Neural cell (in vitro differentiated cells): ENCODE measurements at regions not wholly inside any gene's neighbourhood (a gene's known extent, or its start where the extent isn't known, plus 50 kb on each side); places are given as distances from the start of the nearest gene placed in this dataset.

Source experiments
- CTCF ChIP-seq: fragments of 450-650 bp; IDR thresholded peaks from 2 replicates; pipeline ENCODE4 v1.5.1; 2014; ENCODE audit warnings: antibody characterized with exemption, mild to moderate bottlenecking, moderate library complexity; ENCODE audit not compliant: poor library complexity, severe bottlenecking
- RAD21 ChIP-seq: fragments of 450-650 bp; conservative IDR thresholded peaks from 2 replicates; pipeline ENCODE4 v1.6.1; 2014; ENCODE audit warnings: antibody characterized with exemption, mild to moderate bottlenecking, moderate library complexity

DNA sequence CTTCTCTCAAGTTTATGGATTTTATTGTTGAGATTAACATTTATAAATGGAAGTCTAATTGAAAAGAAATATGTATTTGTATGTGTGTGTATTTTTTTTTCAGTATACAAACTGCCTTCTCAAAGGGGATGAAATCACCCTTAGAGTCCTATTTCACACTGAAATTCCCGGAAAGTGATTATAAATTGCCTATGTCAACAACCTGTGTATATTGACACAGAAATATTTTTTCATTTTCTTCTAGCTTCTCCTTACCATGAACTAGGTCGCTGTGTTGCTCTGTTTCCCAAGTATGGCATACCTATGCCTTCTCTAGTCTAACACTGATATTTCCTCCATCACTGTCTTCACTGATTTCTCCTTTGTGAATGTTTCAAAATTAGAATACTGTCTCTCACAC lies 444.0 kb upstream of the AZI2 start:
- TF ChIP-seq CTCF (no peak), RAD21 (no peak)
